Liver (tissue), 6 donors: ENCODE measurements at regions not wholly inside any gene's neighbourhood (a gene's known extent, or its start where the extent isn't known, plus 50 kb on each side); places are given as distances from the start of the nearest gene placed in this dataset.
"Not testable (repeated sequence)": the region's sequence is repeated elsewhere in the genome, so short reads cannot be mapped to it uniquely, and the experiment has no call there.

Experiments
- DNase-seq: peaks from one replicate; pipeline ENCODE4 v3.0.0-alpha.2; 2017; ENCODE audit warnings: low spot score
- H3K27ac ChIP-seq, 2 donors: one replicate each; pipeline ENCODE4 v1.7.0; 2013; ENCODE audit warnings: inconsistent platforms in 2 of 2, low read length in 2 of 2, control low read depth in 1 of 2, low read depth in 1 of 2, mild to moderate bottlenecking in 1 of 2
- H3K27me3 ChIP-seq, 4 donors: one replicate each; pipeline versions ENCODE4 v1.6.1 to v1.7.0; 2013; ENCODE audit warnings: low read length in 3 of 4, inconsistent platforms in 1 of 4, mild to moderate bottlenecking in 1 of 4, moderate library complexity in 1 of 4; ENCODE audit not compliant: control insufficient read depth in 4 of 4, insufficient read depth in 4 of 4
- H3K36me3 ChIP-seq, 4 donors: one replicate each; pipeline versions ENCODE4 v1.6.1 to v1.7.0; 2013; ENCODE audit warnings: low read length in 3 of 4, mild to moderate bottlenecking in 3 of 4, low read depth in 1 of 4, moderate library complexity in 1 of 4; ENCODE audit not compliant: control insufficient read depth in 4 of 4, insufficient read depth in 3 of 4
- H3K4me1 ChIP-seq, 4 donors: one replicate each; pipeline versions ENCODE4 v1.6.1 to v1.7.0; 2013; ENCODE audit warnings: low read length in 3 of 4, mild to moderate bottlenecking in 3 of 4, moderate library complexity in 1 of 4; ENCODE audit not compliant: control insufficient read depth in 4 of 4, insufficient read depth in 4 of 4
- H3K4me3 ChIP-seq, 3 donors: one replicate each; pipeline versions ENCODE4 v1.6.1 to v1.7.0; 2013; ENCODE audit warnings: low read length in 3 of 3, control low read depth in 1 of 3, low read depth in 1 of 3, mild to moderate bottlenecking in 1 of 3
- H3K9ac ChIP-seq, 2 donors: one replicate each; pipeline ENCODE4 v1.7.0; 2013; ENCODE audit warnings: low read length in 2 of 2, mild to moderate bottlenecking in 2 of 2, moderate library complexity in 2 of 2, control low read depth in 1 of 2, low read depth in 1 of 2
- H3K9me3 ChIP-seq, 4 donors: one replicate each; pipeline versions ENCODE4 v1.6.1 to v1.7.0; 2013; ENCODE audit warnings: low read length in 3 of 4; ENCODE audit not compliant: control insufficient read depth in 4 of 4
- WGBS: extraction: QIAGEN DNeasy Blood & Tissue Kit; methylation state at CpG from one replicate; pipeline ENCODE4 v1.1.7; 2013; 5-methylcytosine and 5-hydroxymethylcytosine counted together
- donor health status: healthy.
- donor health status: healthy.
- donor health status: healthy.

- H3K9me3 ChIP-seq, H3K4me3 ChIP-seq, DNase-seq, H3K4me1 ChIP-seq, H3K27ac ChIP-seq, H3K27me3 ChIP-seq, H3K36me3 ChIP-seq, H3K9ac ChIP-seq: not testable (repeated sequence)
Measured at GRCh38 chr22:12637566-12638166, 2890.3 kb upstream of the OR11H1 start.

- H3K4me1 ChIP-seq, DNase-seq, H3K27ac ChIP-seq, H3K9ac ChIP-seq, H3K36me3 ChIP-seq, H3K9me3 ChIP-seq, H3K27me3 ChIP-seq, H3K4me3 ChIP-seq: not testable (repeated sequence)
- WGBS, result 73% methylated on average over 3 of the region's 3 CpGs
Measured at GRCh38 chr22:12638319-12638718, 2889.7 kb upstream of the OR11H1 start.
